ENCODE measurements at regions not wholly inside any gene's neighbourhood (a gene's known extent, or its start where the extent isn't known, plus 50 kb on each side); places are given as distances from the start of the nearest gene placed in this dataset.

- TF ChIP-seq EZH2phosphoT487 (IDR thresholded peaks at IDR 0.05) = no peak
- TF ChIP-seq, protein P1, sequence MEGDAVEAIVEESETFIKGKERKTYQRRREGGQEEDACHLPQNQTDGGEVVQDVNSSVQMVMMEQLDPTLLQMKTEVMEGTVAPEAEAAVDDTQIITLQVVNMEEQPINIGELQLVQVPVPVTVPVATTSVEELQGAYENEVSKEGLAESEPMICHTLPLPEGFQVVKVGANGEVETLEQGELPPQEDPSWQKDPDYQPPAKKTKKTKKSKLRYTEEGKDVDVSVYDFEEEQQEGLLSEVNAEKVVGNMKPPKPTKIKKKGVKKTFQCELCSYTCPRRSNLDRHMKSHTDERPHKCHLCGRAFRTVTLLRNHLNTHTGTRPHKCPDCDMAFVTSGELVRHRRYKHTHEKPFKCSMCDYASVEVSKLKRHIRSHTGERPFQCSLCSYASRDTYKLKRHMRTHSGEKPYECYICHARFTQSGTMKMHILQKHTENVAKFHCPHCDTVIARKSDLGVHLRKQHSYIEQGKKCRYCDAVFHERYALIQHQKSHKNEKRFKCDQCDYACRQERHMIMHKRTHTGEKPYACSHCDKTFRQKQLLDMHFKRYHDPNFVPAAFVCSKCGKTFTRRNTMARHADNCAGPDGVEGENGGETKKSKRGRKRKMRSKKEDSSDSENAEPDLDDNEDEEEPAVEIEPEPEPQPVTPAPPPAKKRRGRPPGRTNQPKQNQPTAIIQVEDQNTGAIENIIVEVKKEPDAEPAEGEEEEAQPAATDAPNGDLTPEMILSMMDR (IDR thresholded peaks at IDR 0.05) = no peak
- no peak for TF ChIP-seq EZH2 (IDR thresholded peaks at IDR 0.05)
Observed at GRCh38 chr9:79222483-79222882, 349.3 kb upstream of the TLE4 start.
